ENCODE measurements at regions not wholly inside any gene's neighbourhood (a gene's known extent, or its start where the extent isn't known, plus 50 kb on each side); places are given as distances from the start of the nearest gene placed in this dataset.
"Not testable (repeated sequence)": the region's sequence is repeated elsewhere in the genome, so short reads cannot be mapped to it uniquely, and the experiment has no call there.

- DNase-seq = no peak
- intact Hi-C loops (cut with DNase I) = no loop called here
Observed at GRCh38 chr12:58657190-58657589, 263.1 kb downstream of the LRIG3 start.

GRCh38 chr12:58665375-58665774, 254.9 kb downstream of the LRIG3 start:
- no peak for DNase-seq
- intact Hi-C loops (cut with DNase I) = no loop called here

DNA sequence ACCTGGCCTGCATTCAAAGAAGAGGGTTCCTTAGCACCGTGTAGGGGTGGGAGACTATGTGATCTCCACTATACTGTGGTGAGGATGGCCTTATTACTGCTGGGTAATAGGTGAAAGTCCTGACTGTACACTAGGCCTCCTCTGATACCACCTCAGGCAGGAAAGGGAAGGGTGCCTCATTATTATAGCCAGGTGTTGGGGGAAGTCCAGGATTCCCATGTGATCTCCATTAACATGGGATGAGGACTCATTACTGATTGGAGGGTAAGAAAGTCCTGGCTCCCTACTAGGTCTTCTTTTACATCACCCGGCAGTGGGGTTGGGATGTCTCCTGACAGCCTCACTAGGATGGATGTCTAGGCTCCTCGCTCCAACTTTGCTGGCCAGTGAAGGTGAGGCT, 252.1 kb downstream of the LRIG3 start:
- intact Hi-C loops (cut with DNase I) = no loop called here

GRCh38 chr12:58668871-58669270, 251.4 kb downstream of the LRIG3 start:
- no peak for DNase-seq
- intact Hi-C loops (cut with DNase I) = no loop called here

More for the DNA sequence above, 252.1 kb downstream of the LRIG3 start:
- DNase-seq = no peak

- DNase-seq = no peak
- intact Hi-C loops (cut with DNase I) = no loop called here
Observed at GRCh38 chr12:58670623-58671022, 249.7 kb downstream of the LRIG3 start.

- DNase-seq = no peak
- intact Hi-C loops (cut with DNase I) = no loop called here
Observed at GRCh38 chr12:58671196-58671595, 249.1 kb downstream of the LRIG3 start.

DNA sequence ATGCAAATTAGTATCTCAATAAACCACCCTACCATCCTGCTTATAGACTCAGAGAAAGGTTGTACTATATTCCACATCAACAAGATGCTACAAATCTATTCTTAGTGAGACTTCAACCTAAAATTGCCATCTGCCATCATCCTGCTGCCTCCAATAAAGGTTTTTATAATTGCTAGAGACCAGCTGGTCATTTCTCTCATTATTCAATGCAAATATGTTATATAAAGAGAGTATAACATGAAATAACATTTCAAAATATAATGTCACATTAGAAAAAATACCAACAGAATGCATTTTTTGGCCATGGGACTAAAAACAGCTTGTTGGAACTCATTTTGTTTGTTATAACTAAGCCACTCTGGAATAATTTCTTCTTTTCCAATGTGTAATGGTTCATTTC, 247.3 kb downstream of the LRIG3 start:
- DNase-seq = no peak
- intact Hi-C loops (cut with DNase I) = no loop called here

DNA sequence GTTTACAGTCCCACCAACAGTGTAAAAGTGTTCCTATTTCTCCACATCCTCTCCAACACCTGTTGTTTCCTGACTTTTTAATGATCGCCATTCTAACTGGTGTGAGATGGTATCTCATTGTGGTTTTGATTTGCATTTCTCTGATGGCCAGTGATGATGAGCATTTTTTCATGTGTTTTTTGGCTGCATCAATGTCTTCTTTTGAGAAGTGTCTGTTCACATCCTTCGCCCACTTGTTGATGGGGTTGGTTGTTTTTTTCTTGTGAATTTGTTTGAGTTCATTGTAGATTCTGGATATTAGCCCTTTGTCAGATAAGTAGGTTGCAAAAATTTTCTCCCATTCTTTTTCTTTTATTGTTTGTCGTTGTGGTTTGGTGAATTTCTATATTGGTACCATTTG, 242.5 kb downstream of the LRIG3 start:
- DNase-seq; intact Hi-C loops (cut with DNase I): not testable (repeated sequence)

DNA sequence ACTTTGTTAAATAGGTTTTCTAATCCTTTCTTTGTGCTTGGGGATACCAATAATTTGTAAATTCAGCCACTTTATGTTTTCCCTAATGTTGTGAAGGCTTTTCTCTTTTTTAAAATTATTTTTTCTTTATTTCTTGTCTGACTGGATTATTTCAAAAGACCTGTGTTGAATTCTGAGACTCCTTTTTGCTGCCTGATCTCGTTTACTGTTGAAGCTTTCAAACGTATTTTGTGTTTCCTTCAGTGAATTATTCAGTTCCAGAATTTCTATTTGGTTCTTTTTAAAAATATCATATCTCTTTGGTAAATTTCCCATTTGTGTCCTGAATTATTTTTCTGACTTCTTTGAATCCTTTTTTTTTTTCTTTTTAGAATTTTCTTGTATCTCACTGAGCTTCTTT, 241.6 kb downstream of the LRIG3 start:
- no peak for DNase-seq
- intact Hi-C loops (cut with DNase I) = no loop called here

GRCh38 chr12:58681730-58682129, 238.6 kb downstream of the LRIG3 start:
- intact Hi-C loops (cut with DNase I) = no loop called here
- no peak for DNase-seq

DNA sequence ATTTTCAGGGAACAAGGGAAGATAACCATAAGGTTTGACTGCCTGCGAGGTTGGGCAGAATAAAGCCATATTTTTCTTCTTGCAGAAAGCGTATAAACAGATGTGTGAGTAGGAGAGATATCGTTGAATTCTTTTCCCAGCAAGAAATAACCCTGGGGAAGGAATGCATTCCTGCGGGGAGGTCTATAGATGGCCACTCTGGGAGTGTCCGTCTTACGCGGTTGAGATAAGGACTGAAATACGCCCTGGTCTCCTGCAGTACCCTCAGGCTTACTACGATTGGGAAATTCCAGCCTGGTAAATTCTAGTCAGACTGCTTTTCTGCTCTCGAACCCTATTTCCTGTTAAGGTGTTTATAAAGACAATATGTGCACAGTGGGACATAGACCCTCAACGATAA, 225.0 kb downstream of the LRIG3 start:
- no peak for DNase-seq
- intact Hi-C loops (cut with DNase I) = no loop called here

GRCh38 chr12:58701536-58701935, 218.8 kb downstream of the LRIG3 start:
- intact Hi-C loops (cut with DNase I) = no loop called here
- no peak for DNase-seq

GRCh38 chr12:58703866-58704265, 216.4 kb downstream of the LRIG3 start:
- DNase-seq = no peak
- intact Hi-C loops (cut with DNase I) = no loop called here

GRCh38 chr12:58704770-58705169, 215.5 kb downstream of the LRIG3 start:
- intact Hi-C loops (cut with DNase I); DNase-seq: not testable (repeated sequence)

DNA sequence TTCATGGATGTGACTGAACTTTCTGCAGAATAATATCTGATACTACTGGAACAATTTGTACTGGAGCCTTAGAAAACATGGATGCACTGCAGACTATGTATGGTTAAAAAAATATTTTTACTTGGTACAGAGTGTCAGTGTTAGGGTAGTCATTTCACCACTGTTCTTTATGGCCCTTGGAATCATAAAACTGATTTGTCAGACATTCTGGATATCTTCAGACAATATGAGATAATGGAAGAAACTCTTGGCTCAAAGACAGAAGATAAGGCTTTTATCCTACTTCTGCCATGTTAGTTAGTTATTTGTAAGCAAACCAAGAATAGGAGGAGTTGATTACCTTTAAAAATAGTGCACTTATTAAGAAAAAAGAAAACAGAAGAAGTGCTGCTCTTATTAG, 209.4 kb downstream of the LRIG3 start:
- no peak for DNase-seq
- intact Hi-C loops (cut with DNase I) = no loop called here

DNA sequence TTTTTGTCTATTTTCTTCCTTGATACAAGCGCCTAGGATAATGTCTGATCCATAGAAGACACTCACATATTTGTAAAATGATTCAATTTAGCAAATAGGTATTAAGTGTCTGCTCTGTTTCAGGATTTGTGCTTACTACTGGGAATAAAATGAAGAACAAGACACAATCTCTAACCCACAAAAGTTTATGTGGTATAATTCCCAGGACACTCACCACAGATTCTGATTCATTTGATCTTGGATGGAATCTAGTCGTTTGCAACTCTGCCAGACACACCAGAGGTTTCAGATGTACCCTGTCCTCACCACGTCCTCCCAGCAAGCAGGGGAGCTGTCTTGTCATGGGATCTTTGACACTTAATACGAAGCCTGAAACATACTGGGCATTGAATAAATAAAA, 208.3 kb downstream of the LRIG3 start:
- no peak for DNase-seq
- intact Hi-C loops (cut with DNase I) = no loop called here

GRCh38 chr12:58712976-58713375, 207.3 kb downstream of the LRIG3 start:
- DNase-seq = no peak
- intact Hi-C loops (cut with DNase I) = no loop called here

- no peak for DNase-seq
- intact Hi-C loops (cut with DNase I) = no loop called here
Observed at GRCh38 chr12:58719161-58719560, 201.1 kb downstream of the LRIG3 start.

- DNase-seq = no peak
- intact Hi-C loops (cut with DNase I) = no loop called here
Observed at GRCh38 chr12:58720421-58720820, 199.9 kb downstream of the LRIG3 start.

GRCh38 chr12:58725400-58726105, 194.8 kb downstream of the LRIG3 start:
- no peak for DNase-seq
- intact Hi-C loops (cut with DNase I) = no loop called here

DNA sequence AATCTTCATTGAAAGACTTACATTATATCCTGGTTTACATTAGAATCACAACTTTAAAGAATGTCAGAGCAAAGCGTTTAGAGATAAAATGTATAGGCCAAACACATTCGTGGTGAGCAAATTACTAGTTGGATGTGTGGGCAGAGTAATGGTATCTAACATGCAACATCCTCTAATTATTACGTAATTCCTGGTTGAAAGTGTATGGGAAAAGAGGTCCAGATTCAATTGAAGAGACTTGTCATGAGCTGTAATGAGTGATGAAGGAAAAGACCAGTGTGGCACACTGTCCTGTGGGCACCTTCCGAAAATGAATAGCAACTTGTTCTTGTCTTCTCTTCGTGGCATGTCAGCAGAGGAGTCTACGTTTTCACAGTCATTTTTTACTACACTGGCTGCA, 192.8 kb downstream of the LRIG3 start:
- intact Hi-C loops (cut with DNase I) = no loop called here
- no peak for DNase-seq

DNA sequence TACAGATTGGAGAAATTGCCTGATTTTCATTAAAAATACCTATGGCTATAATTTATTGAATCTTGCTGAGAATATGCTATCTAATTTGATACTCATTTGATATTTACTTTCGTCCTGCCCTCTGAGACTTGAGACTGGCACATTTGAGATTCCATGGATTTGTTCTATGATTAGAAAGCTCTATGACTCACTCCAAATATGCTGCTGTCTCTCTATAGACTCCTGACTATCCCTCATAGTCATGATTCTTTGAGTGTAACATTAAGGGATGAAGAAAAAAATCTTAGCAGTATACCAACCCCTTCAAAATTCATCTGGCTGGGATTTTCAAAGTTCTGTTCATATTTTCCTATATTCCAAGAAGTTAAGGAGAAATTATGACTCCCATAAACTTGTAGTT, 191.9 kb downstream of the LRIG3 start:
- no peak for DNase-seq
- intact Hi-C loops (cut with DNase I) = no loop called here

GRCh38 chr12:58731096-58731495, 189.2 kb downstream of the LRIG3 start:
- intact Hi-C loops (cut with DNase I) = no loop called here
- no peak for DNase-seq

All from posterior cingulate gyrus (tissue), 11 donors.